Stimulated activated memory B cell treated with anti-CD40 and anti-IgM and Interleukin-4, amounts not matched to agents 10 μg/mL and 1 μg/mL and 100 μg/mL, for 72 hours (primary cell): ENCODE measurements at regions not wholly inside any gene's neighbourhood (a gene's known extent, or its start where the extent isn't known, plus 50 kb on each side); places are given as distances from the start of the nearest gene placed in this dataset.
"Not testable (repeated sequence)": the region's sequence is repeated elsewhere in the genome, so short reads cannot be mapped to it uniquely, and the experiment has no call there.

Source experiments
- ATAC-seq: fragments of 150-1000 bp; cut with Tn5 transposase; 2 replicates; pipeline ENCODE4 v1.10.0; 2021
- H3K27ac Mint-ChIP-seq: one replicate; pipeline ENCODE4 v1.8.0; 2022; ENCODE audit warnings: mild to moderate bottlenecking, mixed read lengths
- H3K27me3 Mint-ChIP-seq: one replicate; pipeline ENCODE4 v1.8.0; 2022; ENCODE audit warnings: mixed read lengths
- H3K36me3 Mint-ChIP-seq: one replicate; pipeline ENCODE4 v1.8.0; 2022; ENCODE audit warnings: mixed read lengths
- H3K4me1 Mint-ChIP-seq: one replicate; pipeline ENCODE4 v1.8.0; 2022; ENCODE audit warnings: mixed read lengths
- H3K4me3 Mint-ChIP-seq: one replicate; pipeline ENCODE4 v1.8.0; 2022; ENCODE audit warnings: mild to moderate bottlenecking, moderate library complexity, mixed read lengths
- H3K9me3 Mint-ChIP-seq: one replicate; pipeline ENCODE4 v1.8.0; 2022; ENCODE audit warnings: mixed read lengths

DNA sequence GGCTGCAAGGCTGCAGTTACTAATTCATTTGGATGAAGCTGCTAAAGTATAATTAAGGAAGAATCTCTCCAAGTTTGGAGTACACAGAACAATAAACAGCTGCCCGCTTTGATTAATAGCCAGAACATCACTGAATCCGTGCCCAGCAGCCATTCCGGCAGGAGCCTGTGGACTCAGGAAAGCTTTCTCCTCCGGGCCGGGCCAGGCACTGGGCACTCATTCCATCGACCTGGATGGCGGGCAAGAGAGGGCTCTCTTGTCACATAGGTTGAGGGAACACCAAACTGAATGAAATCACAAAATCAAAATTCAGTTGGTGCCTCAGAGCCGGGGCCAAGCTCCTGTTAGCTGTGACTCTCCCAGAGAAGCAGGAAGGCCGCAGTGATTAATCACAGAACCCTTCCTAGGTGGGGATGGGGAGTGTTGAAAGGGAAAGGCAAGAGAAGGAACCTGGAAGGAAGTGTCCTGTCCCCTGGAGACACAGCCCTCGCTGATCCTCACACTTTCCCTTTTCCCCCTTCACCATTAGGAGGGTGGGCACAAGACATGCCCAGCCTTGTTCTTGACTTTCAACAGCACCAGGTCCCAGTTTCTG is 306.7 kb downstream of the NPHP4 start:
- Mint-ChIP-seq H3K36me3 (no peaks in the 10 kb centered on the region), H3K27ac (no peak overlapping the region), H3K4me1 (no peaks in the 10 kb centered on the region), H3K27me3 (peaks cover 35% of the 10 kb centered on the region), H3K9me3 (peaks cover 3% of the 10 kb centered on the region), H3K4me3 (no peak overlapping the region)
- no peak for ATAC-seq

DNA sequence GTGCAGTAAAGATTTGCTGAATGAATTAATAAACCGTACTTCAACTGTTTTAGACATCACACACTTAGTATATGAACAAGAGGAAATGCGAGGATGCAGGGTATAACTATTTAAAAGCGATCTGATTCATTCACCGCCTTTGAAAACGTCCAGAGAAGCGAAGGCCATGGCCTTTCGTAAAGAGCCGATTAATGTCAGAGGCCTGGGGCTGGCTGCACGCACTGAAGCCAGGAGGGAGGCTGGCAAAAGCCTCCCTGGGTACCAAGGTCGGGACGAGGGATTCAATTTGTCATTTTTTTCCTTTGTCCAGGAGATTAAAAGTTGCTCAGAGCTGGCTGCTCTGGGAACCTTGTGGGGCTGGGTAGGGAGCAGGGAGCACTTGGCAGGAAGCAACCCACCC is 307.4 kb downstream of the NPHP4 start:
- H3K4me1 Mint-ChIP-seq = no peaks in the 10 kb centered on the region
- H3K27ac Mint-ChIP-seq = no peak overlapping the region
- ATAC-seq = no peak
- H3K9me3 Mint-ChIP-seq = peaks cover 3% of the 10 kb centered on the region
- H3K4me3 Mint-ChIP-seq = no peak overlapping the region
- H3K27me3 Mint-ChIP-seq = peaks cover 32% of the 10 kb centered on the region
- no peaks in the 10 kb centered on the region for H3K36me3 Mint-ChIP-seq

DNA sequence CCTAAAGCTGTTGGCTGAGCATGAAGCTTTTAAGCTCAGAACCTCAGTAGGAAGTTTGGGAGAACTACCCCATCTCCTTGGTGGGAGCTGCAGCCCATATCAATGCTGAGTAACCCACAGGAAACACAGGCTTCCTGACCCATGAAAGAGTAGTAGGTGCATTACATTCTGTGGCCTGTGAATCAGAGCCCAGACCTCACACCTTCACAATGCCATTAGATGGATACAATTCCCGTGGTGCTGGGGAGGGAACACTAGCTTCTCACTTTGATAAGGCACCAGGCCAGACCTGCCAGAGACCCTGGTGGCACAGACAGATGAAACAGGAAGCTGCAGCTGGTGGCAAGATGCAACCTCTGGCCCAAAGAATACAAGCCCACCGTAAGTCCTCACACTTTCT is 308.8 kb downstream of the NPHP4 start:
- no peaks in the 10 kb centered on the region for H3K36me3 Mint-ChIP-seq
- H3K27ac Mint-ChIP-seq = no peak overlapping the region
- no peak overlapping the region for H3K4me3 Mint-ChIP-seq
- H3K9me3 Mint-ChIP-seq = peaks cover 9% of the 10 kb centered on the region
- H3K4me1 Mint-ChIP-seq = no peaks in the 10 kb centered on the region
- ATAC-seq = no peak
- H3K27me3 Mint-ChIP-seq = peaks cover 40% of the 10 kb centered on the region

DNA sequence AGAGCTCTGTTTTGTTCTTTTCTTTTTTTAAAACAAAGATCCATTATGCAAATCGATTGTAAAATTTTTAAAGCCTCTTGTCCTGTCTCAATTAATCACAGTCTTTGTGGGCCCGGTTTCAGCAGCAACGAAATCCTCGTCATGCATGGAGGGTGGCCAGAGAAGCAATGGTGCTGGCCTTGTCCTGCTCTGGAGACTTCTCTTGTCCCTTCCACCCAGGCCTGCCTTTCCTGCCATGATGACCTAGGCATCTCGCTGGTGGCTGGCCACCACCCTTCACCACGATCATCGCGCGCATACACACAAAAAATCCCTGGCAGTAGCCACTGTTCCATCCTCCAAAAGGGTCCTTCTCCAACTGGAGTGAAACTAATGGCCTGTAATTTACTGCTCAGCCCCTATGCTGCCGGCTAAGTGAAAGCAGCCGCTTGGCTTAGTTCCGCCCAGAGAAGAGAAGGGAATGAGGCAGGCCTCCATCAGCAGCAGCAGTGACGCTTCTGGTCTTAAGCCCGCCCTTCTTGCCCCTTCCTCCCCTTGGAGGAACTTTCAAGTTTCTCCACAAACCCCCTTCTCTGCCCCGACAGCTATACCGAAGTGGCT is 309.5 kb downstream of the NPHP4 start:
- no peak overlapping the region for H3K27ac Mint-ChIP-seq
- no peak for ATAC-seq
- peaks cover 46% of the 10 kb centered on the region for H3K27me3 Mint-ChIP-seq
- H3K36me3 Mint-ChIP-seq = no peaks in the 10 kb centered on the region
- no peak overlapping the region for H3K4me3 Mint-ChIP-seq
- peaks cover 14% of the 10 kb centered on the region for H3K9me3 Mint-ChIP-seq
- H3K4me1 Mint-ChIP-seq = no peaks in the 10 kb centered on the region

DNA sequence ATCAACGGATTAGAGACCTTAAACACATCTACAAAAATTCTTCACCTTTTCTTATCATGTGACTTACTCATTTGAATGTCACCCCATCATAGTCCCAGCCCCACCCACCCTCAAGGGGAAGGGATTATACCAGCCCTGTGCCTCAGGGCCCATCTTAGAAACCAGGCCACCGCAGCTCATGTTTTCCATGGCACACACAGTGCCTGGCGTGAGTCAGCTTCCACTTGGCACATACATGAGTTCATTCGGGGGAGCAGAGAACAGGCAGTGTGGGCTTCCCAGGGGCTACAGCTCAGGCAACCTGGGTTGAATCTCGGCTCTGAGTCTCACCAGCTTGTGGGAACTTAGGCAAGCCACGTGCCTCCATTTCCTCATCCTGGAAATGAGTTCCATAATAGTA is 310.6 kb downstream of the NPHP4 start:
- H3K27ac Mint-ChIP-seq = no peak overlapping the region
- no peaks in the 10 kb centered on the region for H3K36me3 Mint-ChIP-seq
- ATAC-seq = no peak

DNA sequence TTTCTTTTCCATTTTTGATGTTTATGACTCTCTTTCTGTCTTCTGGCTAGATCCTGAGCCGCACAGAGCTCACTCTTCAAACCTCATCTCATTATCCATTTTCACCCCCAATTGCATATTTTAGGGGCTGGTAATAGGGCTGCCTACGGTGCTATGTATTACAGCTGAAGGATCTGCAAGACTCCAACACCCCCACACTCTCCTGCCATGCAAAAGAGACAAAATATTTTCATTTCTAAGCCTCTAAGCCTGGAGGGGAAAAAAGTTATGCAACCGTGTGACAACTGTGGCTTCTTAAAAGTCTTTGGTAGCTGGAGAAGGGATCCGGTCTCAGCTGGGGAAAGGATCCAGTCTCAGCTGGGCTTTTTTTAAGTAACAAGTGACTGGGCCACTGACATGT is 311.6 kb downstream of the NPHP4 start:
- peaks cover 11% of the 10 kb centered on the region for H3K9me3 Mint-ChIP-seq
- peaks cover 29% of the 10 kb centered on the region for H3K27me3 Mint-ChIP-seq
- H3K4me1 Mint-ChIP-seq = no peaks in the 10 kb centered on the region
- H3K4me3 Mint-ChIP-seq = no peak overlapping the region
- no peak for ATAC-seq
- H3K36me3 Mint-ChIP-seq = no peaks in the 10 kb centered on the region
- no peak overlapping the region for H3K27ac Mint-ChIP-seq

More for the DNA sequence above, 310.6 kb downstream of the NPHP4 start:
- Mint-ChIP-seq H3K4me3 (no peak overlapping the region), H3K27me3 (peaks cover 39% of the 10 kb centered on the region), H3K4me1 (no peaks in the 10 kb centered on the region), H3K9me3 (peaks cover 14% of the 10 kb centered on the region)

DNA sequence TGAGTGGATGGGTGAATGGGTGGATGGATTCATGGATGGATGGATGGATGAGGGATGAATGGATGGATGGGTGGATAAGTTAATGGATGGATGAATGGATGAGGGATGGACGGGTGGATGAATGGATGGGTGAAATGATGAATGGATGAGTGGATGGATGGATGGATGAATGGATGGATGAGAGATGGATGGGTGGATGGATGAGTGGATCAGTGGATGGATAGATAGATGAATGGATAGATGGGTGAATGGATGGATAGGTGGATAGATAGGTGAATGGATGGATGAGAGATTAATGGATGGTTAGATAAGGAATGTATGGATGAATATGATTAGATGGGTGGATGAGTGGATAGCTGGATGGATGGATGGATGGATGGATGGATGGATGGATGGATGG is 313.5 kb downstream of the NPHP4 start:
- H3K4me1 Mint-ChIP-seq = no peaks in the 10 kb centered on the region
- no peaks in the 10 kb centered on the region for H3K36me3 Mint-ChIP-seq
- no peak overlapping the region for H3K27ac Mint-ChIP-seq
- peaks cover 18% of the 10 kb centered on the region for H3K9me3 Mint-ChIP-seq
- H3K4me3 Mint-ChIP-seq = no peak overlapping the region
- ATAC-seq = no peak
- peaks cover 14% of the 10 kb centered on the region for H3K27me3 Mint-ChIP-seq

DNA sequence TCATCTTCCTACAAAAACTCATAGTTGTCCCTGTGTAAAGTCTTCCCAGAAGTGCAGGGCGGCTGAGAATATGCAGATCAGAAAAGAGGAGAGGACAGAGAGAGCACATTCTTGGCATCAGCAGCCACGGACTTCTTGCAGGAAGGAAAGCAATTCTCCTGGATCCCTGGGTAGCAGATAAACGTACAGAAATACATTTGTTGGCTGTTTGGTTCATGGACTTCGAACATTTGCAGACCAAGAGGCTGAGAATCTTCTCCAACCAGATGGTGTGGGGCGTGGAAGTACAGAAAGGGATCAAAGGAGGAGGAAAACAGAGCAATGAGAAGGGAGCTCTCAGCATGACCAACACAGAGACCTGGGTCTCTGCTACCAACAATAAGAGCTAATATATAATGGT is 319.9 kb downstream of the NPHP4 start:
- H3K36me3 Mint-ChIP-seq, H3K4me1 Mint-ChIP-seq, H3K4me3 Mint-ChIP-seq, ATAC-seq, H3K27me3 Mint-ChIP-seq, H3K27ac Mint-ChIP-seq: not testable (repeated sequence)
- peaks cover 14% of the 10 kb centered on the region for H3K9me3 Mint-ChIP-seq

DNA sequence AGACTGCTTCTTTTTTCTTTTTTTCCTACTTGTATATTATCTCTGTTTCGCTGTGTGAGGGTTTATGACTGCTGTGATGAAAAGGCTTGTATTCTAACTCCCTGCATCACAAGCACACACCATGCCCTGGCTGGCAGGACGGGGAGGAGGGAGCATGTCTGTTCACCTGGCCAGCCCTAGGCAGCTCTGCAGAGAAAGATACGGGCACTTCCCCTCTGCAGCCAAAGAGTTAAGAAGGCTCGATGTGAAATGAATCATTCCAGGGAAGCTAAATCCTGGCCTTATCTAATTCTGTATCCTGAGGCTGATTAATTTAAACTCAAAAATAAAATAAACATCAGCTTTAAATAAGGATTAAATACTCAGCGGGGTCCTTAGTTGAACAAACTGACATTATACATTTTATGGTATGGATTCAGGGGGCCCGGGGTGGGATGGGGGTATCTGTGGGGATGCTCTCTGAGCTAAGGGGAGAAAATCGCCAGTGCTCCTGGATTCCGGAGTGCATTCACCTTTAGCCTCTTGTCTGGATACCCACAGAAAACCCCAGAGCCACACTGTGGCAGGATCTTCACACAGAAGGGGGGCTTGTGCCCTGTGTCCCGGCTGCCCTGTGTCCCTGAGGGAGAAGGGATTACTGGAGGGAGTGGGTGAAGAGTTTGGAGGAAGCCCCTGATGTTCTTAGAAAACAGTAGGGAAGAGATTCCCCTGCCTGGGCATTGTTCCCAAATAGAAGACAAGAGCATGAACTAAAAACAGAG is 321.5 kb downstream of the NPHP4 start:
- Mint-ChIP-seq H3K36me3 (no peaks in the 10 kb centered on the region), H3K4me3 (no peak overlapping the region), H3K27ac (no peak overlapping the region), H3K27me3 (no peaks in the 10 kb centered on the region), H3K4me1 (no peaks in the 10 kb centered on the region), H3K9me3 (peaks cover 14% of the 10 kb centered on the region)
- no peak for ATAC-seq

DNA sequence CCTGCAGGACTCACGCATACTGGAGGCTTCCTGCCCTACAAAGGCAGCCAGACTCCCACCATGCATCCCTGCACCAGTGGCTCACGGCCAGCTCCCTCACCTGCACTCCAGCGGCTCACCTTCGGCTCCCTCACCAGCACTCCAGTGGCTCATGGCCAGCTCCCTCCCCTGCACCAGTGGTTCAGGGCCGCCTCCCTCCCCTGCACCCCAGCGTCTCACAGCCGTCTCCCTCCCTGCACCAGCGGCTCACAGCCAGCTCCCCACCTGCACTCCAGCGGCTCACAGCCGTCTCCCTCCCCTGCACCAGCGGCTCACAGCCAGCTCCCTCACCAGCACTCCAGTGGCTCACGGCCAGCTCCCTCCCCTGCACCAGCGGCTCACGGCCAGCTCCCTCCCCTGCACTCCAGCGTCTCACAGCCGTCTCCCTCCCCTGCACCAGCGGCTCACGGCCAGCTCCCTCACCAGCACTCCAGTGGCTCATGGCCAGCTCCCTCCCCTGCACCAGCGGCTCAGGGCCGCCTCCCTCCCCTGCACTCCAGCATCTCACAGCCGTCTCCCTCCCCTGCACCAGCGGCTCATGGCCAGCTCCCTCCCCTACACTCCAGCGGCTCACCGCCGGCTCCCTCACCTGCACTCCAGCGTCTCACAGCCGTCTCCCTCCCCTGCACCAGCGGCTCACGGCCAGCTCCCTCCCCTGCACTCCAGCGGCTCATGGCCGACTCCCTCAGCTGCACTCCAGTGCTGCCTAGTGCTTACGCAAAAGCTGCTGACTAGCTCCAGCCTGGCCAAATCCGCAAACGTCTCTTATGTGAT is 324.5 kb downstream of the NPHP4 start:
- H3K36me3 Mint-ChIP-seq = no peaks in the 10 kb centered on the region
- ATAC-seq = no peak

DNA sequence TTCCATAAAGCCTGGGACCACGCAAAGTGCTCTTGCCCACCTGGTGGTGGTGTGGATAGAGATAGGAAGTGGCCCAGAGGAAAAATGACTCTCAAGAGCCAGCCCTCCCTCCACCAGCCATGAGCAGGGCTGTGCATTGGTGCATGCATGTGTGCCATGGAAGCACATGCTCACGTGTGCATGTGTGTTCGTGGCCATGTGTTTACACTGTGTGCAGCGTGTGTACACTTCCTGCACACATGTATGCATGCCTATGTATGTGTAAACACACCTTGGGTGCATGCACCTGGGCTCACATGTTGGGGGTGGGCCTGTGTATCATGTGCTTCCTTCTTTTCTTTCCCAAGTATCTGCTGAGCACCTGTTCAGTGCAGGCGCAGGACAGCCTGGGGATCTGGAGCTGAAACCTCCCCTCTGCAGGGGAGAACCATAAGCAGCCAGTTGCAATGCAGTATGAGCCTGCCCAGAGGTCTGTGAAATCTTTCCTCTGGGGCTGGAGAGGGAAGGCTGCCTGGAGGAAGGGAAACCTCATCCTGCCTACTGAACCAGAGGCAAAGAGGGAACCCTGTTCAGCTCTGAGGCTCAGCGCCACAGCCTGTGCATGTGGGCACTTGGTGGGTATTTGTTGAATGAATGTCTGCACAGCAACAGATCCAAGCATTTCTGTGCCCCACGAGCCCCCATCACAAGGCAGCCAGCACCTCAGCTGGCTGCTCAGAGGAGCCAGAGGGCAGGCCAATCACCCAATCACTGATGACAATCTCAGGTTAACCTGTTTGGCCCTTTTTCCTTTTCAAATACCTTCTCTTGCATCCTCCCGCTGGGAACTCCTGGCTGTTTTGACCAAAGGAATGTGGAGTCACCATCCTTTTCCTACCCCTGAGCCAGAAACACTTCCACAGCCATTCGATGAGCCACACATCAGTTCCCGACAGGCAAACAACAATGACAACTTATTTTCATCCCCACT is 327.0 kb downstream of the NPHP4 start:
- no peak overlapping the region for H3K27ac Mint-ChIP-seq
- no peaks in the 10 kb centered on the region for H3K36me3 Mint-ChIP-seq
- H3K4me1 Mint-ChIP-seq = no peaks in the 10 kb centered on the region
- peaks cover 6% of the 10 kb centered on the region for H3K9me3 Mint-ChIP-seq
- H3K4me3 Mint-ChIP-seq = no peak overlapping the region
- ATAC-seq = no peak
- peaks cover 10% of the 10 kb centered on the region for H3K27me3 Mint-ChIP-seq

More for the DNA sequence above, 324.5 kb downstream of the NPHP4 start:
- no peaks in the 10 kb centered on the region for H3K4me1 Mint-ChIP-seq
- H3K9me3 Mint-ChIP-seq = peaks cover 6% of the 10 kb centered on the region
- no peak overlapping the region for H3K27ac Mint-ChIP-seq
- H3K27me3 Mint-ChIP-seq = no peaks in the 10 kb centered on the region
- H3K4me3 Mint-ChIP-seq = no peak overlapping the region

DNA sequence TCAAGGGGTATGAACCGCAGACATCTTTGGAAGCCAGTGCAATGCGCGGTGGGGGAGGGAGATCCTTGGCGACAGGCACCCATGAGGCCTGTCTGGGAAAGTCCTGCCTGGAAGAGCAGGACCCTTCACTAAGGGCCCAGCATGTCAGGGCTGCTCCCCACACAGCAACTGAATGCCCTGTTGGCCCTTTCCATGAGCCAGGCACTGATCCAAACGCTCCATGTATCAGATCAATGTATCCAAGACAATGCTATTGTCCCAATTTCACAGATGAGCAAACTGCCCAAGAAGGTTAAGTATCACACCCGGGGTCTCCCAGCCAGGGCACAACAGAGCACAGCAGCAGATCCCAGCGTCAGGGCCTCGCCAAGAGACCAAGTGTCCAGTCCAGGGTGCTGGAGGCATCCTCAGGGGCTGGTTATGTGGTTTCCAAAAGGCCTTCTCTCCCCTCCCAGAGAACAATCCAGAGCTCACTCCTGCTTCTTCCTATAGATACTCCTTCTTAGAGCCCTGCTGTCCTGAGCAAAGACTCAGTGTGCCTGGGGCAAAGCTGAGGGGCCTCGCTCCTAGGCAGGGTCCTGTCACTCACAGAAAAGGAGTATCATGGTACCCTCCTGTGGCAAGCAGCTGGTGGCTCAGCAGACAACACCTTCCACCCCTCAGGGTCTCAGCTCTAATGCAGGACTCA is 328.0 kb downstream of the NPHP4 start:
- H3K4me3 Mint-ChIP-seq = no peak overlapping the region
- H3K36me3 Mint-ChIP-seq = no peaks in the 10 kb centered on the region
- no peaks in the 10 kb centered on the region for H3K4me1 Mint-ChIP-seq
- peaks cover 6% of the 10 kb centered on the region for H3K9me3 Mint-ChIP-seq
- H3K27ac Mint-ChIP-seq = no peak overlapping the region
- ATAC-seq = no peak
- peaks cover 15% of the 10 kb centered on the region for H3K27me3 Mint-ChIP-seq

DNA sequence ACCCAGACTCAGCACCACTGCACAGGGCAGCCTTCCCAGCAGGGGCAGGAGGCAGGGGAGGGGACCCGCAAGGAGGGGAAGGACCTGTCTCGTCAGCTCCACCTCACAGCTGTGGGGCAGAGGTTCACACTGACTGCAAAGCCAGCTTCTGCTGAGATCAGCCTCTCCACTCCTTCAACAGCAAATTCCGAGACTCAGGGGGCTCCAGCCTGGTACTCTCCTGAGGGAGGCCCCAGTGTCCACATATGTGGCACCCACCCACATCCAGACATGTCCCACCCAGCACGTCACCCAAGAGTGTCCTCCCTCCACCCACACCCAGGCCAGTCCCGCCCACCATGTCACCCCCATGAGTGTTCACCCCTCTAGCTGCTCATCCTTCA is 329.5 kb downstream of the NPHP4 start:
- ATAC-seq = no peak
- Mint-ChIP-seq H3K9me3 (no peaks in the 10 kb centered on the region), H3K27ac (no peak overlapping the region), H3K4me1 (no peaks in the 10 kb centered on the region), H3K4me3 (no peak overlapping the region), H3K36me3 (no peaks in the 10 kb centered on the region), H3K27me3 (peaks cover 23% of the 10 kb centered on the region)

DNA sequence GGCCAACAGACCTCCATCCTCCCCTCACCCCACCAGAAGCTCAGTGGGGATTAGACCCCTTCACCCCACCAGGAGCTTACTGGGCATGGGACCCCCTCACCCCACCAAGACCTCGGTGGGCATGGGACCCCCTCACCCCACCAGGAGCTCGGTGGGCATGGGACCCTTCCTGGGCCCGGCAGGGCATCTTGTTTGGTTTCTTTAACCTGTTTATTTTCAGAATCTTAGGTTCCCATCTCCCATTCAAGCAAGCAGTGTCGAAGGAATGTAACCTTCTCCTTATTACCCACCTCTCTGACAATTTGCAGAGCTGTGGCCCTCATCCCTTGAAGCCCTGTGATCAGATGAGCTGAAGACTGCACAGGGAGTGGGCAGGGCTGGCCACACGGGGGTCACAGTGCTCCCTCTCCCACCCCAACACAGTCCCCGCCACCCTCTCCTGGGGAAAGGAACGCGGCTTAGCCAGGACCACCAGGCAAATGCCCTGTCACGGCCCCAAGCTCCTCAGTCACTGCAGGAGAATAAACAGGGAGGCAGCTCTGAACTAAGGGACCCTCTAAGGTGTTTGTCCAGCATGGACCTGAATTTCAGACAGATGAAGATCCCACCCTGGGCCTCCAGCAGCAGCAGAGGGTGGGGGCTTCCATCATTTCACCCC is 330.0 kb downstream of the NPHP4 start:
- no peak overlapping the region for H3K4me3 Mint-ChIP-seq
- H3K27ac Mint-ChIP-seq = no peak overlapping the region
- peaks cover 23% of the 10 kb centered on the region for H3K27me3 Mint-ChIP-seq
- ATAC-seq = no peak
- H3K36me3 Mint-ChIP-seq = no peaks in the 10 kb centered on the region
- no peaks in the 10 kb centered on the region for H3K4me1 Mint-ChIP-seq
- H3K9me3 Mint-ChIP-seq = no peaks in the 10 kb centered on the region
